KMS-11 (cell line): ENCODE measurements at regions not wholly inside any gene's neighbourhood (a gene's known extent, or its start where the extent isn't known, plus 50 kb on each side); places are given as distances from the start of the nearest gene placed in this dataset.

Experiments used
- H2AFZ ChIP-seq: fragments of 200-600 bp; sonication (generic); 2 replicates; pipeline ENCODE4 v1.6.1; 2016; ENCODE audit warnings: antibody characterized with exemption, mixed run types, low read depth
- H3K27ac ChIP-seq: fragments of 200-600 bp; sonication (generic); 2 replicates; pipeline ENCODE4 v1.6.1; 2016; ENCODE audit warnings: mild to moderate bottlenecking, mixed run types
- H3K27me3 ChIP-seq: fragments of 200-600 bp; sonication (generic); 2 replicates; pipeline ENCODE4 v1.6.1; 2017; ENCODE audit warnings: mild to moderate bottlenecking, low read depth, mixed run types, moderate library complexity; ENCODE audit not compliant: insufficient read depth
- H3K36me3 ChIP-seq: fragments of 200-600 bp; sonication (generic); 2 replicates; pipeline ENCODE4 v1.6.1; 2017; ENCODE audit warnings: mild to moderate bottlenecking, mixed run types; ENCODE audit not compliant: insufficient read depth
- H3K4me1 ChIP-seq: fragments of 200-600 bp; sonication (generic); 2 replicates; pipeline ENCODE4 v1.6.1; 2016; ENCODE audit warnings: mild to moderate bottlenecking, low read depth, mixed run types; ENCODE audit not compliant: poor library complexity, severe bottlenecking
- H3K4me2 ChIP-seq: fragments of 200-600 bp; sonication (generic); 2 replicates; pipeline ENCODE4 v1.7.0; 2016; ENCODE audit warnings: mild to moderate bottlenecking, mixed run types
- H3K4me3 ChIP-seq: fragments of 200-600 bp; sonication (generic); IDR thresholded peaks from 2 replicates; pipeline ENCODE4 v1.6.1; 2017; ENCODE audit warnings: low read depth, low read length, mixed read lengths; ENCODE audit not compliant: insufficient read depth
- H3K79me2 ChIP-seq: fragments of 200-600 bp; sonication (generic); 2 replicates; pipeline ENCODE4 v1.6.1; 2016; ENCODE audit warnings: low read depth, mixed run types; ENCODE audit not compliant: insufficient read depth
- H3K9ac ChIP-seq: fragments of 200-600 bp; sonication (generic); 2 replicates; pipeline ENCODE4 v1.6.1; 2016; ENCODE audit warnings: mild to moderate bottlenecking, mixed run types
- H4K20me1 ChIP-seq: fragments of 200-600 bp; sonication (generic); 2 replicates; pipeline ENCODE4 v1.6.1; 2016; ENCODE audit warnings: mild to moderate bottlenecking, mixed run types; ENCODE audit not compliant: insufficient read depth
- TF ChIP-seq, protein P1 (sequence below): fragments of 200-600 bp; sonication (generic); conservative IDR thresholded peaks from 2 replicates; pipeline ENCODE4 v1.6.1; 2017; ENCODE audit warnings: low read depth, mild to moderate bottlenecking, antibody characterized with exemption, low read length, moderate library complexity, mixed read lengths

DNA sequence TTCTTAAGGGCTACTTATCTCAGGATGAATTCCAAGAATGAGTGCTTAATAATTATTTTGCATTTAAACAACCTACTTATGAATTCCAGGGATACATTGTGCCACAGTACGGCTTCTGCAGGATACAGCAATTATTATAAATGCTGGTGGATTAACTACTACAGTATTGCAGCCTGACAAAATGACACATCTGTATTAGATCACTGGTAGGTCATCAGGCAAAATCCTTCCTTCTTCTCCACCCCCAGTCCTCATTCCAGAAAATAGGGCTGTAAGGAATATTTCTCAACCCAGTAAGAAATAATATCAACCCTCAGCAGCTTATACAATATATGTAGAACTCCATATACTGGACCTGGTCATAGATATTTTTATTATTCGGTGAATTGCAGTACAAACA is 79.3 kb upstream of the RORA start:
- Histone ChIP-seq H3K4me1 (no peaks in the 10 kb centered on the region), H3K4me3 (no peak overlapping the region), H3K27ac (no peak overlapping the region), H3K4me2 (no peak overlapping the region), H3K9ac (no peak overlapping the region), H4K20me1 (no peaks in the 10 kb centered on the region), H3K36me3 (no peaks in the 10 kb centered on the region), H3K27me3 (no peaks in the 10 kb centered on the region), H3K79me2 (no peaks in the 10 kb centered on the region), H2AFZ (no peak overlapping the region)
- TF ChIP-seq, protein P1, sequence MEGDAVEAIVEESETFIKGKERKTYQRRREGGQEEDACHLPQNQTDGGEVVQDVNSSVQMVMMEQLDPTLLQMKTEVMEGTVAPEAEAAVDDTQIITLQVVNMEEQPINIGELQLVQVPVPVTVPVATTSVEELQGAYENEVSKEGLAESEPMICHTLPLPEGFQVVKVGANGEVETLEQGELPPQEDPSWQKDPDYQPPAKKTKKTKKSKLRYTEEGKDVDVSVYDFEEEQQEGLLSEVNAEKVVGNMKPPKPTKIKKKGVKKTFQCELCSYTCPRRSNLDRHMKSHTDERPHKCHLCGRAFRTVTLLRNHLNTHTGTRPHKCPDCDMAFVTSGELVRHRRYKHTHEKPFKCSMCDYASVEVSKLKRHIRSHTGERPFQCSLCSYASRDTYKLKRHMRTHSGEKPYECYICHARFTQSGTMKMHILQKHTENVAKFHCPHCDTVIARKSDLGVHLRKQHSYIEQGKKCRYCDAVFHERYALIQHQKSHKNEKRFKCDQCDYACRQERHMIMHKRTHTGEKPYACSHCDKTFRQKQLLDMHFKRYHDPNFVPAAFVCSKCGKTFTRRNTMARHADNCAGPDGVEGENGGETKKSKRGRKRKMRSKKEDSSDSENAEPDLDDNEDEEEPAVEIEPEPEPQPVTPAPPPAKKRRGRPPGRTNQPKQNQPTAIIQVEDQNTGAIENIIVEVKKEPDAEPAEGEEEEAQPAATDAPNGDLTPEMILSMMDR = no peak

DNA sequence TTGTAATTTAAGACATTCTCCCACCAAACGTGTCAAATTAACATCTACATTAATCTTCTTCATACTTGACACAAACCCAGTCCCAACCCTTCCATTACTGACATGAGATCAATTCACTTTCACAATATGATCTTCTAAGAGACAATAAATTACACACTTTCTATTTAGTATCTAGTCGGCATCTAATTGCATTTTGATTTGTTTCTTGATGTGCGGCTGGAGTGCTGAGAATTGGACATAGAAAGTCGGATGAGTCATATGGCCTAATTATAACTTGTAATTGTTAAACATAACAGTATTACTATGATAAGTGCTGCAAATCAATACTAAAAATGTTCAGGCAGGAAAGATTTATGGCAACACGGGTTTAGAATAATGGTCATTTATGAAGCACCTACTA is 78.4 kb upstream of the RORA start:
- no peaks in the 10 kb centered on the region for H3K4me1 ChIP-seq
- no peaks in the 10 kb centered on the region for H4K20me1 ChIP-seq
- H3K27ac ChIP-seq = no peak overlapping the region
- no peak overlapping the region for H3K9ac ChIP-seq
- H3K36me3 ChIP-seq = no peaks in the 10 kb centered on the region
- H3K4me2 ChIP-seq = no peak overlapping the region
- no peaks in the 10 kb centered on the region for H3K79me2 ChIP-seq
- H2AFZ ChIP-seq = no peak overlapping the region
- no peaks in the 10 kb centered on the region for H3K27me3 ChIP-seq
- no peak overlapping the region for H3K4me3 ChIP-seq
- TF ChIP-seq, protein P1 = no peak

DNA sequence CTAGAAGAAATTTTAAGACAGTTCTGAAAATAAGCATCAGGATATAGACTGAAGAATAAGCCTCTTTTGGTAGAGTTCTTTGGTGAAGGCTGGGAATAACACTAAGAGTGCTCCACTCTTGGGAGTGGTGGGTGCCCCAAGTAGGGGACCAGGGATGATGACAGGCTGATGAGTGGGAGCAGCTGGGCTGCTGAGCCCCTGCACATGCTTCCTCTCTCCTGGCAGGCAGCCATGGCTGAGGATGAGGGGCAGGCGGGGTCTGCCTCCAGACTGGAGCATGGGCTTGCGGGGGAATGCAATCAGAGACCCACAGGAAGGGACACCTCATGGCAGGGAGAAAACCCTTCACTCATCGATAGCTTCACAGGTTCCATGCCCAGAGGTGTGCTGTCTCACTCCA is 72.6 kb upstream of the RORA start:
- Histone ChIP-seq H2AFZ (no peak overlapping the region), H3K4me1 (no peaks in the 10 kb centered on the region), H3K27ac (no peak overlapping the region), H3K4me3 (no peak overlapping the region), H3K27me3 (no peaks in the 10 kb centered on the region), H3K4me2 (no peak overlapping the region), H3K79me2 (no peaks in the 10 kb centered on the region), H3K36me3 (no peaks in the 10 kb centered on the region), H4K20me1 (no peaks in the 10 kb centered on the region), H3K9ac (no peak overlapping the region)
- TF ChIP-seq, protein P1 = no peak

DNA sequence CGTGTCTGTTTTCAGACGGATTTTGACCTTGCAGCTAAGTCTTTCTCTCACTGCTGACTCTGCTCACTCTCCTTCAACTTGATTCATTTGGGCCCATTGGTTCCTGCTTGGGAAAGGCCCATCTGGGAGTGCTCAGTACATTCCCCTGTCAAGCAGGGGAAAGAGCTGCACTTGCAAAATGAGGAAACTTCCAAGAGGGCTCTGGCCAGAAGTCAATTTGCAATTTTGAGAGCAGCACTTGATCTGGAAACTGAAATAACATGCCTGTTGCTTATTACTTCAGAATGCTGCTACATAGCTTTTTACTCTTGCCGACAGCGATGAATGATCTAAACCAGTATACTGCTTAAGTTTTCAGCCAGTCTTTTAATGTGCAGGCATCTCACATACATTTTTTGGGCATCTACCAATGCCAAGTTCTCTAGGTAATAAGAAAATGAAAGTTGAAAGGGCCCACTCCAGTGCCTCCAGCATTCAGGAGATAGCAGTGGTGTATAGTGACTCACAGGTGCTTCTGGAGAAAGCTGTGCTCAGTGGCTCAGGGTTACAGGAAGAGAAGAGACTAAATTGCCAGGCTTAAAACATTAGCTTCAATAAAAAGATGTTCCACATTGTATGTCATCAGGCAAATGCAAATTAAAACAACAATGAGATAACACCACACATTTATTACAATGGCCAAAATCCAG is 70.1 kb upstream of the RORA start:
- TF ChIP-seq, protein P1 = no peak
- H3K36me3 ChIP-seq = no peaks in the 10 kb centered on the region
- H2AFZ ChIP-seq = no peak overlapping the region
- no peak overlapping the region for H3K9ac ChIP-seq
- H3K27me3 ChIP-seq = no peaks in the 10 kb centered on the region
- H3K79me2 ChIP-seq = no peaks in the 10 kb centered on the region
- H3K4me3 ChIP-seq = no peak overlapping the region
- H3K27ac ChIP-seq = no peak overlapping the region
- no peak overlapping the region for H3K4me2 ChIP-seq
- no peaks in the 10 kb centered on the region for H4K20me1 ChIP-seq
- H3K4me1 ChIP-seq = no peaks in the 10 kb centered on the region
